Upper lobe of left lung (tissue), 4 donors: ENCODE measurements at regions not wholly inside any gene's neighbourhood (a gene's known extent, or its start where the extent isn't known, plus 50 kb on each side); places are given as distances from the start of the nearest gene placed in this dataset.

Source experiments
- EP300 ChIP-seq, 4 donors: sonication (generic); formaldehyde crosslinking; IDR thresholded peaks; one replicate each; pipeline ENCODE4 v1.5.1; 2017; ENCODE audit warnings: antibody characterized with exemption in 4 of 4, control low read depth in 2 of 4
- POLR2A ChIP-seq, 4 donors: fragments of 450-650 bp; IDR thresholded peaks; one replicate each; pipeline ENCODE4 v1.5.1; 2016 to 2017; ENCODE audit warnings: antibody characterized with exemption in 4 of 4, mild to moderate bottlenecking in 2 of 4
- TF ChIP-seq, protein P1 (sequence below), 6 experiments: fragments of 450-650 bp in 4 of 6; fragments of 200-600 bp in 2 of 6; sonication (generic) in 2 of 6; IDR thresholded peaks; one replicate each; pipeline ENCODE4 v1.5.1; 2016 to 2019; ENCODE audit warnings: antibody characterized with exemption in 6 of 6

DNA sequence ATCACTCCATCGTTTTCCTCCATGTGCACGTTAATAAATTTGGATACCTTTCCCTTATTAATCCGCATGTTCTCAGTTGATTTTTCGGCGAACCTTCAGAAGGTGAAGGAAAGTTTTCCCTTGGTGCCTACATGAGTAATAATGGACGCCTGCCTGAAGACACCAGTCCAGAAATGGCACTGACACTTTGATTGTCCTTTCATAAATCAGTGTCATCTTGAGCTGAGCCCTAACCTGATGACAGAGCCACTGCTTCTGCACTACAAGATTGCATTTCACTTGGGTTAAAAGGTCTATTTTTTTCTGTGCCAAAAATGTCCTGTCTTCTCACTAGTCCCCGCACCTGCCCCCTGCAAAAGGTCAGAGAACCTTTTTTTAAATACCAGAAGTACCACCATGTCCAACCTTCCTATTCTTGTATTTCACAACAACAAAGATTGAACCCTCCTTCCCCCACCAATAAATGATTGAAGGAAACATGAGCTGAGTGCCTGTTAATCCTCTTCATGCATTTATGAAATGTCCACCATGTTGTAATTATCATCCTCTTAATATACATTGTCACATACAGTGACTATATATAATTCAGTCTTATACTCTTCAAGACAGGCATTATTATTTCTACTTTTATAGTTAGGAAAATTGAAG is 219.9 kb upstream of the UBASH3B start:
- TF ChIP-seq, protein P1, sequence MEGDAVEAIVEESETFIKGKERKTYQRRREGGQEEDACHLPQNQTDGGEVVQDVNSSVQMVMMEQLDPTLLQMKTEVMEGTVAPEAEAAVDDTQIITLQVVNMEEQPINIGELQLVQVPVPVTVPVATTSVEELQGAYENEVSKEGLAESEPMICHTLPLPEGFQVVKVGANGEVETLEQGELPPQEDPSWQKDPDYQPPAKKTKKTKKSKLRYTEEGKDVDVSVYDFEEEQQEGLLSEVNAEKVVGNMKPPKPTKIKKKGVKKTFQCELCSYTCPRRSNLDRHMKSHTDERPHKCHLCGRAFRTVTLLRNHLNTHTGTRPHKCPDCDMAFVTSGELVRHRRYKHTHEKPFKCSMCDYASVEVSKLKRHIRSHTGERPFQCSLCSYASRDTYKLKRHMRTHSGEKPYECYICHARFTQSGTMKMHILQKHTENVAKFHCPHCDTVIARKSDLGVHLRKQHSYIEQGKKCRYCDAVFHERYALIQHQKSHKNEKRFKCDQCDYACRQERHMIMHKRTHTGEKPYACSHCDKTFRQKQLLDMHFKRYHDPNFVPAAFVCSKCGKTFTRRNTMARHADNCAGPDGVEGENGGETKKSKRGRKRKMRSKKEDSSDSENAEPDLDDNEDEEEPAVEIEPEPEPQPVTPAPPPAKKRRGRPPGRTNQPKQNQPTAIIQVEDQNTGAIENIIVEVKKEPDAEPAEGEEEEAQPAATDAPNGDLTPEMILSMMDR (IDR thresholded peaks at IDR 0.05), result no peak
- TF ChIP-seq EP300 (IDR thresholded peaks at IDR 0.05) (no peak), POLR2A (IDR thresholded peaks at IDR 0.05) (no peak)
